ENCODE measurements at regions not wholly inside any gene's neighbourhood (a gene's known extent, or its start where the extent isn't known, plus 50 kb on each side); places are given as distances from the start of the nearest gene placed in this dataset.

DNA sequence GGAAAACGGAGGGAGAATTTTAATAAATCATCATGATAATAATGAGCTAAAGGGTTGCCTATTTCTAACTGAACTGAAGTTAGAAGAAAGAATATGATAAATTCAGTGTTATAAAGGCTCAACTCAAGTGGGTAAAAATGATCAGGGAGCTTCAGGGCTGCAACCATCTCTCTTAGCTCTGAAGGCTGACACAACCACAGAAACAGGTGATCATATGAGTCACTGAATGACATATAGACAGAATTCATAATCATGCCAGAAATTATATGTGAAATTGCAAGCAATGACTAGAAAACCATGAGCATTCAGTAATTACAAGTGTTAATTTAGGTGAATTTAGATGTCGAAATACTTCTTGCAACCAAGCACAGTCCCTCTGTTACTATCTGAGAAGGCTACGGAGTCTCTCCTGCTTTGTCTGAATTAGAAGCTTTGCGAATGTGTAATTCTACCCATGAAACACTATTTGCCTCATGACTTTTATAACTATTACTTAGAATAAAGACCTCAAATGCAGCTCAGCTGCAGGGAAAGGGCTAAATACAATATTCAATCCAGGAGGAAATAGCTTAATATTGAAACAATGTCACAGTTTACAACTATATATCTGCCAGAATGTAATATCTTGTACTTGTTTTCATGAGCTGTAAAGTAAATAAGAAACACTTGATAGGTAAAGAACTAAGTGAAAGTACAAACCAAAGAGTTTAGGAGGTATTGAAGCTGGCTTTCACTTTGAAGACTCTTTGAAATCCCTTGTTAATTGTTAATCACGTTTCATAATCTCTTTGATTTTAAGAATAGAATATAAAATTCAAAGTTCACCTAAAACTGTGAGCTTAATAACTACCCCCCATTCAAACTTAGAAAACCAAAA lies 1972.6 kb downstream of the ARAP2 start:
- TF ChIP-seq CTCF (conservative IDR thresholded peaks at IDR 0.05; ENCODE audit: low read length) (no peak), EZH2phosphoT487 (IDR thresholded peaks at IDR 0.05; ENCODE audit: borderline replicate concordance, low read depth, low read length) (no peak)
